Loucy (cell line): ENCODE measurements at regions not wholly inside any gene's neighbourhood (a gene's known extent, or its start where the extent isn't known, plus 50 kb on each side); places are given as distances from the start of the nearest gene placed in this dataset.
"Not testable (repeated sequence)": the region's sequence is repeated elsewhere in the genome, so short reads cannot be mapped to it uniquely, and the experiment has no call there.

Experiments
- CTCF ChIP-seq: fragments of 200-600 bp; sonication (generic); conservative IDR thresholded peaks from 2 replicates; pipeline ENCODE4 v1.5.1; 2014; ENCODE audit warnings: mild to moderate bottlenecking, antibody characterized with exemption, low read length
- EZH2phosphoT487 ChIP-seq: fragments of 200-600 bp; IDR thresholded peaks from 2 replicates; pipeline ENCODE4 v1.6.1; 2018; ENCODE audit warnings: antibody characterized with exemption, mild to moderate bottlenecking, moderate library complexity, borderline replicate concordance

GRCh38 chr2:180591093-180591781 is 389.2 kb upstream of the UBE2E3 start:
- TF ChIP-seq EZH2phosphoT487, CTCF: not testable (repeated sequence)
